CD1c-positive myeloid dendritic cell (primary cell): ENCODE measurements at regions not wholly inside any gene's neighbourhood (a gene's known extent, or its start where the extent isn't known, plus 50 kb on each side); places are given as distances from the start of the nearest gene placed in this dataset.
"Not testable (repeated sequence)": the region's sequence is repeated elsewhere in the genome, so short reads cannot be mapped to it uniquely, and the experiment has no call there.

Source experiments
- DNase-seq: peaks from one replicate; pipeline ENCODE4 v3.0.0-alpha.2; 2016; ENCODE audit errors: extremely low spot score

DNA sequence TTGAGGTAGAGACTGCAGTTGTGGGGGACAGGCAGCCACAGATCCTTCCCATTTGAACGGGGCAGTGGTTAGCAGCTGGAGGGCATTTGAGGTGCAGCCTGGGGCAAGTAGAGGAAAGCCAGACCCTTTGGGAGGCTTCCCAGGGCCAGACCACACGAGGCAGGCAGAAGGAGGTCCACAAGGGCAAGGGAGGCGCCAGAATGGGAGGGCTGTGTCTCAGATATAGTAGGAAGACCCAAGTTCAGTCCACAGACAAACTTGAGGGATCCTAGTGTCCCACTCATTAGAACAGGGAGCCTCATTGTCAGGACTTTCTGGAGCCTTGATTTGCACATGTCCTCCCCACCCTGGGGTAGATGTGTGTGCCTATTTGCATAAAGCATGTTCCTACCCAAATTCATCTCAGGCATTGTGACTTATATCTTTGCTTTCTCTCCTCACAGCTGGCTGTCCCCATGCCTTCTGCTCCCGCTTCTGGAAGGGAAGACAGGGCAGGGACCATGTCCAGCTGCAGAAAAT is 166.0 kb downstream of the VEGFA start:
- no peak for DNase-seq

DNA sequence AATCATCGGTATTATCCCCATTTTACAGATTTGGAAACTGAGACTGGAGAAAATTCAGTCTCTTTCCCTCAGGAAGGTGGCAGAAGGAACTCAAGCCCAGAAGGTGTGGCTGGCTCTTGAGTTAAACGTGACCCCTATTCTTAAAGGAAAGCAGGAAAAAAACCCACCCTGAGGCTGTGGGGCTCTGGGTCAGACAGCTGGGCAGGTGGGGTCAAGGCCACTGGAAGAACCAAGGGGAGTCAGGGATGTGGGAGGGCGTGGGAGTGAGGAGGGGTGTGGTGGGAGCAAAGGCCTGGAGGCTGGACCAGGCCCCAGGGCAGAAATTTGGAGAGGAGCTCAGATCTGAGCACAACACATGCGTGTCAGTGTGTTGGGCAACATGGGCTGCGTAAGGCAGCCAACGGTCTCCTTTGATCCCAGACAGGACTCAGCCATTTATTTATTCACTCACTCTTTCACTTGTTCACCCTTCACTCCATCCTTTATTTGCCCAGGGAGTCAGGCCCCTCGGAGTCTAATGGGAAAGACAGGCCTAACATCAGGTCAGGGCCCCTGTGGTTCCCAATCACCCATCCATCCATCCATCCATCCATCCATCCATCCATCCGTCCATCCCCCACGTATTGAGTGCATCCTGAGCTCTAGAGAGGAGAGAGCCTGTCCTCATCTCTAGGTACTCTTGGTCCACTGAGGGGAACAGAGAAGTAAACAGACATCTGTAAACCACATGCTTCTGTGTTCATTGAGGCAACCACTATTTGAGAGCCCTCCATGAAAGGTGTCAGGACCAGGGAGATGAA is 165.0 kb downstream of the VEGFA start:
- DNase-seq, result no peak

DNA sequence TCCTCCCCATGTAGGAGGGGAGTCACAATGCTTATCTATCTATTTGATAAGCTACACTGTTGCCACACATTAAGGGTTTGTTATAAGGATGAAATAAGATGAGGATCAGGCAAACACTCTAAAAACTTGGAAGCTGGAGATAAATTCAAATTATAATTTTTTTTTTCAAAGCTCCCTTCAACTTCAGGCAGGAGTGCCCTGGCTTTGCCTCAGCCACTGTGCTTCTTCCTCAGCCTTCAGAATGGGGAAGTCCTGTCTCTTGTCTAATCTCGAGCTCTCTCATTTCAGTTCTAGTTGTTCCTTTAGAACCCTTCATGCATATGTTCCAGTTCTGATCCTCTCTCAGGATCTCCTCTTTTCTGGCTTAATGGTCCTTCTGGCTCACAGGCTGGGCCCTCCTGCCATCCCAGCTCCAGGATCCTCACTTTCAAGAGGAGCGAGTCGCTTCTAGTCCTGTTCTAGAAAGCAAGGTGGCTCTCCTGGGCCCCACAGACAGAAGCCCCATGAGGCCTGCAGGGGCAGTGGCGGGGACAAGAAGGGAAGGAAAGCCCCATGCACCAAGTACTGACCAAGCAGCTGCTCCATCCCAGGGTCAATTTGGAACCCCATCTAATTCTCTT is 164.3 kb downstream of the VEGFA start:
- peak; percentile 51 for DNase-seq

DNA sequence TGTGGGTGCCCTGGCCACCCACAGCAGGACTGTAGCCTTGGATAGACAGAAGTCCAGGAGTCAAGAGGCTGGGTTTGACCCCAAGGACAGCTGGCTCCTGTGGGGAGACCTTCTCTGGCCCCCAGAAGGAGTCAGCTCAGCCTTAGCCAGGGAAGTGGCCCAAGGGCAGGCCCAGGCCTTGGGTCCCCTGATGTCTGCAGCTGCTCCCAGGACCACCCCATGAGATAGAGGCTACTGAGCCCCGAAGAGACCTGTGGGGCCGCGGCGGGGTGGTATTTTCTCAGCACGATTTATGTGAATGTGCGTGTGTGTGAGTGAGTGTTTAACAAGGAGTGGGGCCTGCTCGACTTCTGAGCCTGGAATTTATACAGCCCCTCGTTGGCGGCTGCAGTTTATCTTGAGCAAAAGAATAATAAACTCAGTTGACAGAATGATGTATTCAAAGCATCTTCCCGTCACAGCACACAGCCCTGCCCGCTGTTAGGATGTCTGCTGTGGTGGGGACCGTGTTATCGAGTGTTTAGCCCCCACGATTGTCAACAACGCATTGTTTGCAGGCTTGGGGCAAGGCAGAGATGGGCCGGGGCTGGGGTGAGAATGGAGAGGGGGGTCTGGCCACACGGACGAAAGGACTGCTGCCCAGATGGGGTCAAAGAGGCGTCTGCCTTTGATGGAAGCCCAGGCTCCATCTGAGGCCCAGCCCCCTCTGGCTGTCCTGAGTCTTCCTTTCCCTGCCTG is 163.3 kb downstream of the VEGFA start:
- DNase-seq, result no peak

DNA sequence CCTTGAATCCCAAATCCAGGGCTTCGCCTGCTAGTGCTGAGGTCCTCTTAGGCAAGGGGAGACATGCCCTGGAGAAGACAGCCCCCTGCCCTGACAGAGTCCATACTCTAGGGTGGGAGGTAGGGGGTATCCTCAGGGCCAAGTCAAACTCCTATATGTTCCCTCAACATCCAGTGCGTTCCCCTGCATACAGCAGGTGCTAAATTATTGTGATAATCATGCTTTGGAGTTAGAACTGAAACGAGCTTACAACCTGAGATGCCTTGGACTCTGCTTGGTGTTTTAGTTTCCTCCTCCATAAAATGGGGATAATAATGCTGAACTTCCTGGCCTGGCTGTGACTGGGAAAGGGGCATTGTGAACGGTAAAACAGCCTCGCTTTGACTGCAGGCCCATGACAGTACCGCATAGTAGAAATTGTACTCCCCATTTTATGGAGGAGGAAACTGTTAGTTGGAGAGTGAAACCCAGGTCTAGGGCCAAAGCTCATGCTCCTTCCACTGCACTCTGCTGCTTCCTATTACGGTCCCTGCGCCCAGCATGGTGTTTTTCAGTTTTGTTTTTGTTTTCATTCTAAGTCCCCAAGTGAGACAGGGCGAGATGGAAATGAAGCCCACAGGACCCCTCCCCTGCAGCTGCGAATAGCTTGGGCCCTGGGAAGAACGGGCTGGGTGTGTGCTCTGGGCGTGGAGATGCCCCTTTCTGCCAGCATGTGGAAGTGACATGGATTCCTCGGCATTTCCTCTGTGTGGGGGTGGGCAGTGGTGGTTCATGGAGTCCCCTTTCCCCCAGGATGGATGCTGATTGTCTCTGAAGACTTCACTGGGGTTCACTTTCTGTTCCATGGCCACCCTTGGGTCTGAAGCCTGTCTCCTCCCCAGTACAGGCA is 162.5 kb downstream of the VEGFA start:
- DNase-seq, result no peak

DNA sequence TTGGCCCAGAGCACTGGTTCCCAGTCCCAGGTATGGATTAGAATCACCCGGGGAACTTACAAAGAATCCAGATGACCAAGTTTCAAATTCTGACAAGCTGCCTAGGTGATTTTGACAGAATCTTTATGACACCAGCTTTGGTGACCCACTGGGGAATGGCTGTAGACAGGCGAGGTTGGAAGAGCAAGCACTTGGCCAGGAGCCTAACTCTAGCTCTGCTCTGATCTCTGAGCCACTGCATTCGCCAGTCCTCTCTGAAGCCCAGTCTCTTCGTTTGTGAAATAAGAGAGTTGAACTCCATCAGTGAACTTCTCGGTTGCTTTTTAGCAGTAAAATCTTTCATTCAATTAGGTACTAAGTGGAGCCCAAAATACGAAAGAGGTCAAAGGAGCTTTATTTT is 161.2 kb downstream of the VEGFA start:
- no peak for DNase-seq

DNA sequence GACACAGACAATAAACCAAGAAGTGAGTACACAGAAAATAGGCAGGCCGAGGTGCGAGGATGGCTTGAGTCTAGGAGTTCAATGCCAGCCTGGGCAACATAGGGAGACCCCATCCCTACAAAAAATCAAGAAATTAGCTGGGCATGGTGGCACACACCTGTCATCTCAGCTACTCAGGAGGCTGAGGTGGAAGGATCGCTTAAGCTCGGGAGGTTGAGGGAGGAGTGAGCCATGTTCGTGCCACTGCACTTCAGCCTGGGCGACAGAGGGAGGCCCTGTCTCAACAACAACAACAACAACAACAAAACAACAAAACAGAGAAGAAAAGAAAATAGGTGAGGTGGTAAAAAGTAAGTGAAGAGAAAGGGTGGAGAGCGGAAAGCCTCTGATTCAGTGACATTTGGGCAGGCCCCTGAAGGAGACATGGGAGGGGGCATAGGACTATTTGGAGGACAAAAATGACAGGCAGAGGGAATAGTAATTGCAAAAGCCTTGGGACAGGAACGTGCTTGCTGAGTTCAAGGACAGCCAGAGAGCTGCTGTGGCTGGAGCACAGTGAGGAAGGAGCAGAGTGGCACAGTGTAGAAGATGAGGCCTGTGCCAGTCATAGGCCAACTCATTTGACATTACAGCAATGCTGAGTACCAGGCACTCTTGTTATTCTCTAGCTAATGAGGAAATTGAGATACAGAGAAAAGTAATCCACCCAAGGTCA is 160.6 kb downstream of the VEGFA start:
- no peak for DNase-seq

DNA sequence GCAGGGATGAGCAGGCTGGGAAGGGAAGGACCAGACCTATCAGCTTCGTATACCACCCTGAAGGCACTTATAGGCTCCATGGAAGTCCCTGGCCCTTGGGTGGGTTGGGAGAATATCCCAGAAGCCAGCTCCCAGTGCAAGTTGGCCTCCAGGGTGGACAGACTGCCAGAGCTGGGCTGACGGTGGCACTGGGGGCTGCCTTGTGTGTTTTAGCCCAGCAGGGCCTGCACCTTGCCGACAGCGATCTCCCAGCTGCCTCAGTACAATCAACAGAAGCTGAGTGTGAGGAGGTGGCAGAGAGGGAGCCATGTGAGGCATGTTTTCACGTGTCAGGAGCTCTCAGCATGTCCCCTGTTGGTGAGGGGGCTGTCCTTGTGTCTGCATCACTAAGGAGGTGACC is 159.5 kb downstream of the VEGFA start:
- no peak for DNase-seq

DNA sequence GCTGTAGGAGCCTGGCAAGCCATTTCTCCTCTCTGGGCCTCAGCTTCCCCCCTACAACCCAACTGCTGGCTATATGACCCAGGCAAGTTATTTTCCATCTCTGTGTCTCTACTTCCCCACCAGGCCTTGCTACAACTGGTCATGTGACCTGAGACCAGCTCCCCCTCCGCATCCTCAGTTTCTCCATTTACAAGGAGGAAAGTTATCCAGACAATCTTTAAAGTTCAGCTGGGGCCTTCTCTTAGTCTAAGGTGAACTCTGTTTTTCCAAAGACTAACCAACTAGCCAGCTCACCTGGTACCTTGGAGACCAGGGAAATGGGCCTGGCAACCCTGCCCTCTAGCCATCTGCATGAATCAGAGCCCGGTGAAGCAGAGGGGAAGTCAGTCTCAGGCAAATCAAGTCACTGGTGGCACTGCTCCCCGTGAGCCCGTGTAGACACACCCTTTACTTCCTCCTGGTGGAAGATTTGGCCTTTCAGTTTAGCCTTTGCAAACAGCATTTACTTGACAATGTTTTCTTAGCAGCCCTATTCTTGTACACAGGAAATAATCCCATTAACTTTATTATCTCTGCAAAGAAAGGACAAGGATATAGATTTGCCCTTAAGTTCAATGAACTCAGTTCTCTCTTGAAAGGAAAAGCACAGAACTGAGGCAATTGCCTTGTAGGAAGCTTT is 157.7 kb downstream of the VEGFA start:
- DNase-seq, result peak; percentile 59

DNA sequence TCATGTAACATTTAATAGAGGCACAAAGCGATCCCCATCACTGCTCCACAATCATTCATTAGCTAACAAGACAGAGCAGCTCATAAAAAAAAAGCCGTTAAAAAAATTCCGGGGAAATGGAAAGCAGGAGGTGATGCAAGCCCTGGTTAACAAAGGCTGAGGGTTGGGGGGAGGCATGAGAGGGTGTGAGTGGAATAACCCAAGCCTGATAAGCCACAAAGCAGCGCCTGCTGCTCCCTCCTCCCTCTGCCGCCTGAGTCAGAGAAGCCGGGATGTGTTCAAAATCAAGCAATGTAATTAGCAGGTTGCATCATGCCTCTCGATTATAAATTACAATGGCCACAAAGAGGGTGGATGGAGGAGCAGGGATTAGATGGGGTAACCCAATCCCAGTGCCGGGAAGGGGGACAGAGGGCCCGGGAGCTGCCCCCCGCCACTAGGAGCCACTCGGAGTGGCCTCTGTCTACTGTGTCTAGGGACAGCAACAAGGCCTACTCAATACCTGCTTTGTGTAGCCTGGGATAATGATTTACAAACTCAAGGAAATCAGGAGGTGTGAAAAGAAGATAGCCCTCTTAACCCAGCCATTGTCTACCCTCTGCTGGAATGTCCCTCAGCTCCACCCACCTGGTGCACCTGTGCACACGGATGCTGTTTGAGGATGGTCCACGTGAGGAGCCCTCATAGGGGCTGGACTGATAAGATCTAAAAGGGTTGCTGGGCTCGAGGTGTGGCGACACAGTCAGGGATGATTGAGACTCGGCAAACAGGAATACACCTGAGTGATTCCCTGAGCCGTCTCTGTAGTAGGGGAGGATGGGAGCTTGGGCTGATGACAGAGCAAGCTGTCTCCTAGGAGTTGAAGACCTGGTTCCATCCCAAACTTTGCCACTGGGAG is 156.9 kb downstream of the VEGFA start:
- no peak for DNase-seq

DNA sequence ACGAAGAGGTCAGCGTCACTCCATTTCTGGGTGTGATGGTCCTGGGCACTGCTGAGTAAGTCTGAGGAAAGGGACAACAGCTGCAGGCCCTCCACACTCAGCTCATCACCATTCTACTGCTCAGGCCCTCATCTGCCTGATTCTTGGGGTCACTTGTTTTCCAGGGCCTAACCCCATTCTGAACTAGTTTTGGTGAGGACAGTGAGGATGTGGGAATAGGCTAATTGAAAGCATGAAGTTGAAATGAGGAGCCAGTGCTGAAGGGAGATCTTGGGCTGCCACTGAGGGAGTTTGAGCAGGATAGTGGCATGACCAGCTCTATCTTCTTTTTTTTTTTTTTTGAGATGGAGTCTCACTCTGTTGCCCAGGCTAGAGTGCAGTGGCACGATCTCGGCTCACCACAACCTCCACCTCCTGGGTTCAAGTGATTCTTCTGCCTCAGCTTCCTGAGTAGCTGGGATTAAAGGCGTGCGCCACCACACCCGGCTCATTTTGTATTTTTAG is 155.7 kb downstream of the VEGFA start:
- DNase-seq, result not testable (repeated sequence)

DNA sequence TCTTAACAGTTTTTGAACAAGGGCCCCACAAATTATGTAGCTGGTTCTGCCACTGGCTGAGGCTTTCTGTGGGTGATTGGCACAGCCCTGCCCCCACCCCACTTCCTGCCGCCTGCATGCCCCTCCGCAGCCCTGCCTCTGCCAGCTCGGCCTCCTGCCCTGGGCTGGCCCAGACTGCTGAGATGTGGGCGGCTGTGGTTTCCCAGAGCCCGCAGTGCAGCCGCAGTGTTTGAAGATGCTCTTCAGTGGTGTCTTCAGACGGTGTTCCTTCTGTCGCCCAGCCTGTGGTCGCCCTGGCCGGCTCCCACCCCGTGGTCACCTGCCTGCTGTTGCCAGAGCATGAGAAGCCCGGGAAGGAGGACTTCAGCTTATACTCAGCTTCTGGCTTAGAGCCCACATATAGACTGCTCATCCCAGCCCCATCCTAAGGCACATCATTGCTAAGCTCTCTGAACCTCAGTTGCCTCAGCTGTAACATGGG is 154.3 kb downstream of the VEGFA start:
- DNase-seq, result peak; percentile 74

DNA sequence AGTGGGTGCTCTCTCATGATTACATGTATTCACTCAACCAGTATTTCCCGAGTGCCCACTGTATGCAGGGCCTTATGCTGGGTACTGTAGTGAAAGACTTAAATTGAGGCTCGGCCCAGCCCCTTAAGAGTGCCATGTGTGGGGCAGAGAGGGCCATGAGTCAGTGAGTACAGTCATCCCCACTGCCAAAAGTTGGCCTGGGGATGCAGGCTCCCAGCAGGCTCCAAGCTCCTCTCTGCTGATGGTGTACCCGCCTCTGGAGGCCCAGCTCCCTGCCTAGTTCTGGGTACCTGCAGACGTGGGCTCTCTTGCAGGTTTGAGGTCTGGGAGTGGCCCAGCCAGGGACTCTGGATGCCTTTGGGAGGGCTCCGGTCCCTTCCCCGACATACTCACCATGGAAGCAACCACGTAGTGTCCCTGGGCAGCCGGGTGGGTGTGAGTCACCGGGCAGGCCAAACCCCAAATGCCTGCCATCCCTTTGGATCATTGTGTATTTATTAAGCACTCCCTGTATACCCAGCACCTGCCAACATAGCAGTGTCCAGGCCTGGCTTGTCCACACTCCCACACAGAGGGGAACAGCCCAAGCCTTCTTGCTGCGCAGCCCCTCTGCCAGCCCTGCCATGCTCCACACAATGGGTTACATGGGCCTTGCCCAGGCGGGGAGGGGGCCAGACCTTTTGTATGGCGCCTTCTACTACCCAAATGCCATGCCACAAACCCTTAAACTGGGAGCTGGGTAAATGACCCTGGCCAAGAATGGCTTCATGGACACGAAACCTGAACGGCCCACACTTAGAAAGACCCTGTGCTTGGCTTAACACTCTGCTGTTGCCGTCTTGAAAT is 153.6 kb downstream of the VEGFA start:
- DNase-seq, result no peak

DNA sequence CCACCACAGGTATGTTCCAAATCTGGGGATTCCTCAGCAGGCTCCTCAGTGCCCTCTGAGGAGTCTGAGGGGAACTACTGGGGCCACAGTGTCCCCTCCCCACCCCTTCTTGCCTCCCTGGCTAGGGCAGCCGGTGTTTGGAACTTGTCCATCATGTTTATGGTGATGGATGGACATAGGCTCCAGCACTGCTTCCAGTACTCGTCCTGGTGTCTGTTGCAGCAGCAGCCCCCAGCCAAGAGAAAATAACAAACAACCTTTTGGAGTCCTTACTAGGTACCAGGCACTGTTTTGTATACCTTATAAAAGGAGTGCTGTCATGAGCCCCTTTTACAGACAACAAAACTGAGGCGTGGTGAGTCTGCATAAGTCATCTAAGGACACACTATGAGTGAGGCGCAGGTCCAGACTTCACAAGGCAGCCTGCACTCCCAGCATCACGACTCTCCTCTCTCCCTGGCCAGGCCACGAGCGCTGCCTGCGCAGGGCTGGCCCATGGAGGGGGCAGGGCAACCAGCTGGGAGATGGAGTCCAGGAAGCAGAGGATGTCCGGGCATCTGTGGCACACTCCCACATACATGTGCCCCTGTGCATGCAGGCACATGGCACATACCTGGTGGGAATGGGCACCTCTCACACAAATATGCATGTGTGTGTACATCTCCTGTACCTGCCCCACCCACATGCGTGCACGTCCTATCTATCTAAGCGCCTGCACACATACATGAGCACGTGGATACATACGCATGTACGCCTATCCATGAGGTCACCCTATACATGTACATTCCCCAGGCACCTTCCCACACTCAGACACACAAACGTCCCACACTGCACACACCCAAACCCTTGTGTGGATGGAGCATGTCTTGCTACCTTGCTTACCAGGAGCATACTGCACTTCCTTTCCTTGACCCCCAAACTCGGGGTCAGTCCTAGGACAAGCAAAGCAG is 152.7 kb downstream of the VEGFA start:
- no peak for DNase-seq

DNA sequence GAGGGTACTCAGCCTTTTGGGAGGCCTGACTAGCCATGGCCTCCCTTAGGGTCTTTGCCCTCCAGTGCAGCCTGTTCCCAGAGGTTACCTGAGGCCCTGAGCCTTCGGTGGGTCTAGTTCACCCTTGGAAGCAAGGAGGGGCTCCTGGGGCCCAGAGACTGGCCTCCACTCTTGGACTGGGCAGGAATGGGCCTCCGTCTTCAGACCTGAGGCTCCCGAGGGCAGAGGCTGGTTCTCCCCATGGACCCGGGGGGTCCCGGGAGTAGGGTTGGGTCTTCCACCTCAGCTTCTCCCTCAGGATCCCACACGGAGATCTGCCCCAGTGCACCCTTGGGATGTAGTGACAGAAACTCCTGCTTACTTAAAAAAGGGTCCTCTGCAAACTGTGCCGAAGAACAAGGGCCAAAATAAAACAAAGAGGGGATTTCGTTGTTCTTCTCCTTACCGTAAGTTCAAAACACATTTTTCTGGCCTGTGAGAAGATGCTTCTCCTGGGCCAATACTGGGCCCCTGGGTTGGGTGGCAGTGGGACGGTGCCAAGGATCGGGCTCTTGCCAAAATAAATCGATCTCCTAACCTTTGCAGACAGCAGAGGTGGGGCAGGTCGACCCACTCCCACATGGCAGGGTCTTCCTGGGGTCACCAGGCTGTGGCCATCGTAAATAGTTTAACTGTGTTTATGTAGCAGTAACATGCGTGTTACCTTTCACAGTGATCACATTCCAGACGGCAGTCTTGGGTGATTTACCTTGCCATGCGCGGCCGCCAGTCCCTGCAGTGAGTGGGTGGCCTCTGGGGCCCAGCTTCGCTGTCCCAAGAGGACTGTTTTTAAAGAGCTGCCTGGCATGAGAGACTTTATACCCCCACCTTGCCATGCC is 151.8 kb downstream of the VEGFA start:
- no peak for DNase-seq

DNA sequence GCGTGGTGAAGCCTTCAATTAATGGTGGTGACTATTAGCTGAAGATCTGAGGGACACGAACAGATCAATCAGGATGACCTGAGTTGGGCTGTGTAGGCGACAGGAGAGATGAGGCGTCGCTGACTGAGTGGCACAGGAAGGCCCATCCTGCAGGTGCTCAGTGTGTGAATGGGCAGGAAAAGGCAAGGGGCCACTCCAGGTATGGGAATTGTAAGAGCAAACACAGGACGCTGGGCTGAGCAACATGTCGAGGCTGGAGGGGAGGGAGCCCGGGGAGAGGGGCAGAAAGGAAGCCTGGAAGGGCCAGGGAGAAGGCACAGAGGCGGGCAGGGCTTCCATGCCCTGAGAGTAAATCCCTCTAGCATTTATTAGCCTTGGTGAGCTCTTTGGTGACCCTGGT is 151.0 kb downstream of the VEGFA start:
- no peak for DNase-seq
